T-helper 9 cell (primary cell): ENCODE measurements at regions not wholly inside any gene's neighbourhood (a gene's known extent, or its start where the extent isn't known, plus 50 kb on each side); places are given as distances from the start of the nearest gene placed in this dataset.

ENCODE experiments used
- DNase-seq: peaks from one replicate; pipeline ENCODE4 v3.0.0-alpha.2; 2020

GRCh38 chr2:144875290-144875969, 355.5 kb upstream of the ZEB2 start:
- no peak for DNase-seq

GRCh38 chr2:144865670-144866069, 345.8 kb upstream of the ZEB2 start:
- no peak for DNase-seq

DNA sequence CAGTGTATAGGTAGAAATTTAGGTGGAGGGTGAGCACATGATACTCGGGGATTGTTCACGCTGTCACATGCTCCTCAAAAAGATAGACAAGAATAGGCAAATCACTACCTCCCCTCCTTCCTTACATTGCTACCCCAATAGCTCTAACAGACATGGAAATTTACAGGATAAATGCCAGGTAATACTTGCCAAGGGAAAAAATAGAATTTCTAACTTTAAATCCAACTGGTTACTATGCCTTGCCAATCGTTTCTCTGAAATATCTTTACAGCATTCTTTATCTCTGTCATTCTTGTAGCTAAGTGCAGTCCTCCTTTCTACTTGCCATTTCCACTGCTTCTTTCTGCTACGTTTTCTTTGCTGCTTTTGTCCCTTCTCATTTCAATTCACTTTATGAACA, 339.8 kb upstream of the ZEB2 start:
- DNase-seq, result no peak

DNA sequence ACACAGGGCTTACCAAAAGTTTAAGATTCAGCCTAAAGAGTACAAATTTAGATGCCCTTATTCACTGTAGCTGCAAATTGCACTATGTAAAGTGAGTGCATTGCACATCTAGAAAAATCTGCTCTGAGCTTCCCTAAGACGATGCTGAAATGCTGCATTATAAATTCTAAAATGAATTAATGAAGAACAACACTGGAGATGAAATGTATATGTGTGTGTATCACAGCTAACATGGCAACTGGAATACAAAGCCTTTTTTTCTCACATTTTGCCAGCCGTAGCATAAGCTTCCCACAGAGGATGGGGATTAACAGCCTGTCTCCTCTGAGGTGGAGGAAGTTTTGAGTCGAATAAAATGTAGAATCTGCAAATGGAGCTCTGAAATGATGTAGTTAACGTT, 338.3 kb upstream of the ZEB2 start:
- no peak for DNase-seq

GRCh38 chr2:144854596-144854995, 334.7 kb upstream of the ZEB2 start:
- DNase-seq, result no peak

- no peak for DNase-seq
Measured at GRCh38 chr2:144849612-144850011, 329.7 kb upstream of the ZEB2 start.

- DNase-seq, result no peak
Measured at GRCh38 chr2:144848423-144848822, 328.5 kb upstream of the ZEB2 start.

DNA sequence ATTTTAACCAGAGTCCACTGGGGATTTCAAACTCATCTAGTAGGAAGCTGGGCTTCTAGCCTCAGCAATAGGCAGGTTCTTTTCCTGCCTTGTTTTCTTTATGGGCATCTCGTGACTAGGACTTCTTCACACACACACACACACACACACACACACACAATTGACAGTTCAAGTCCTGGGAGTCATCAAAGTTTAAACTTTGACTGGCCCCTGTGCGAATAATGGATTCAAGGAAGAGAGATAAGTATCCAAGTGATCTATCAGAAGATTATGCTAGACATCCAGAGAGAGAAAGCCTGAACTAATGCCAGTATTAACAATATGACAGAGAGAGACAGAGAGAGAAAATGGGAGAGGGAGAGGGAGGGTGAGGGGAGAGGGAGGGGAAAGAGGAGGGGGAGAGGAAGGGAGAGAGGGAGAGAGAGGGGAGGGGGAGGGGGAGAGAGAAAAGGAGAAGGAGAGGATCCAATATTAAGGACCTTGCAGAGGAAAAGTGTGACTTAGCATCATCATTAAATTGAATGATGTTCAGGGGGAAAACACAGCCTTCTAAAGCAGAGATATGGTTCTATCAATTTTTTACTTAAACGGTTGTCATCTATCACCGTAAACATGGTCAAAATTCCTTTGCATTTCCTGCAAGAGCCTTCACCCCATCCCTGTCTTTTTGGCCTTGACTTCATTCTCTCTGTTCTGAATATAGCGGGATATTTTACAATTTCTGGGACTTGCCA, 327.6 kb upstream of the ZEB2 start:
- DNase-seq, result no peak

DNA sequence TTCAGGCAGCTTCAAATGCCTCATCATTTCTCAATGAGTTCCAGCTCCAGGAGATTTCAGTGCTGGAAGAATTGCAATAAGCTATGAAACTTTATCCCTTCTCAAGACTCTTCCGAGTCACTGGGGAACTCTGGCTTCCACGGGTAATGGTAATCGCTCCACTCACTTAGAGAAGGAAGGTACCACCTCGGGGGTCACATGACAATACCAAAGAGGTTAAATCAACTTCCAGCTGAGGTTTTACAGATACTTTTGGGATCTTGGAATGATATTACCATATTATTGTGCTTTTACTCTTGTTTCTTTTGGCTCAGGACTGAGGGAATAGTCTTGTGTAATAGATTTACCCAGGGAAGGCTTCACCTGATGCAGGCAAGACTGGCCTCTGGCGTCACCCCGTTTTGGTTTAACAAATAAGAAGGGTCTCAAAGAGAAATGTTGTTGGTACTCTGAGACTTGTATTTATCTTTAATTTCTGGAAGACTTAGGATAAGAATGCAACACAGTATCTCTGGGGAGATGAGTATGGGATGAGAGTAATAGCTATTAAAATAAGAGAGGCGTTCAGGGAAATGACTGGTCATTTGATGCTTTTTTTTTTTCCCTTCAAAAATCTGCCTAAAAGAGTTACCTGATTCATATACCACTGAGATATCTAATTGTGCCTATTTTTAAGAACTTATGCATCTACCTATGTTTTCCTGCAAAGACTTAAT, 316.9 kb upstream of the ZEB2 start:
- no peak for DNase-seq

- no peak for DNase-seq
Measured at GRCh38 chr2:144835634-144836350, 315.9 kb upstream of the ZEB2 start.

- no peak for DNase-seq
Measured at GRCh38 chr2:144834998-144835633, 315.2 kb upstream of the ZEB2 start.

DNA sequence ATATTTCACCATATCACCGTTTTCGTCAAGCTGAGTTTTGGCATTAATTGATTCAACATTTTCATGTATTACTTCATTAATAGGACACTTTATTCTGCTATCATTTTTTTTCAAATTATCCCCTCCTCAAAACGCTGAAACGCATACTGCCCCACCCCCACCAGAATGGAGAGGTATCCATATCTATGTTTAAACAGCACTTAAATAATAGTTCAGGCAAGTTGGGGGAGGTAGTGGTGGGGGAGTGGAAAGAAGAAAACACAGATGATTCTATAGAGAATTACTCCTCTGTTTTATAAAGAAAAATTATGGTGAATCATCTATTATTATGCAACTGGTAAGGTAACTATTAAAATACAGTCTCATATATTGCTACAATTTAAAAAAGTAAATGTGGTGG, 314.4 kb upstream of the ZEB2 start:
- DNase-seq, result no peak

- DNase-seq, result no peak
Measured at GRCh38 chr2:144833075-144833637, 313.2 kb upstream of the ZEB2 start.

GRCh38 chr2:144832048-144832447, 312.1 kb upstream of the ZEB2 start:
- no peak for DNase-seq

DNA sequence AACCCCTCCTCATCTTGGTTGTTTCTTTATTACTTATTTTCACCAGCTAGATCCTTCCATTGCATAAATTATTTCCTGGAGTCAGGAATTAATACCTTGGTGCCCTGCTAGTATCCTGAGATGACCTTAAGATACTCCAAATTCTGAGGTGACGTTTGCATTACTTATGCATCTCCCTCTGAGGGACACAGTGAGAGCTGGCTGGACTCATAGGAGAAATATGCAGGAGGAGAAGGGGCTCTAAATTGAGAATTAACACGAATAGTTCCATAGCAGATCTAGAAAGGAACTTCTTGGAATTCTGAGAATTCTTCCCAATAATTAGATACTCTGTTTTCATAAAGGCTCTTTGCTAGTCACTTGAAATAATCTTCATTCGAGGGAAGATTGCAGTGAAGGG, 310.6 kb upstream of the ZEB2 start:
- DNase-seq, result no peak

DNA sequence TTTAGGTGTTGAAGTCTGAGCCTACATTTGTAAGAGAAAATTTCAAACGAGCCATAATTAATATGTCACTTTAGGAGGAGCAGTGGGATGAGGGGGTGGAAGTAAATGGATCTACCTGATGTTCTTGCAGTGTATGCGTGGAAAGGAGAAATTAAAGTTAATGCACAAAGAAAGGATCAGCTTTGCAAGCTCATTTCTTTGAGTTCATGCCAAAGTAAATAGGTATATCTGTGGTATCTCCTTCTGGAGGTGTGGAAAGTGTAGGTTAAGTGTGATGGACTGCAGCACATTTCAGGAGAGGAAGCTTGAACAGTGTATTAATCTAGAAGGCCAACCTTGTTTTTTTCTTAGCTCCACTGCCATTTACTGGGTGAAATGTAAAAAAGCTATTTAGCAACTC, 307.5 kb upstream of the ZEB2 start:
- DNase-seq, result no peak

- DNase-seq, result no peak
Measured at GRCh38 chr2:144826105-144826504, 306.2 kb upstream of the ZEB2 start.

GRCh38 chr2:144825331-144826020, 305.6 kb upstream of the ZEB2 start:
- DNase-seq, result no peak

DNA sequence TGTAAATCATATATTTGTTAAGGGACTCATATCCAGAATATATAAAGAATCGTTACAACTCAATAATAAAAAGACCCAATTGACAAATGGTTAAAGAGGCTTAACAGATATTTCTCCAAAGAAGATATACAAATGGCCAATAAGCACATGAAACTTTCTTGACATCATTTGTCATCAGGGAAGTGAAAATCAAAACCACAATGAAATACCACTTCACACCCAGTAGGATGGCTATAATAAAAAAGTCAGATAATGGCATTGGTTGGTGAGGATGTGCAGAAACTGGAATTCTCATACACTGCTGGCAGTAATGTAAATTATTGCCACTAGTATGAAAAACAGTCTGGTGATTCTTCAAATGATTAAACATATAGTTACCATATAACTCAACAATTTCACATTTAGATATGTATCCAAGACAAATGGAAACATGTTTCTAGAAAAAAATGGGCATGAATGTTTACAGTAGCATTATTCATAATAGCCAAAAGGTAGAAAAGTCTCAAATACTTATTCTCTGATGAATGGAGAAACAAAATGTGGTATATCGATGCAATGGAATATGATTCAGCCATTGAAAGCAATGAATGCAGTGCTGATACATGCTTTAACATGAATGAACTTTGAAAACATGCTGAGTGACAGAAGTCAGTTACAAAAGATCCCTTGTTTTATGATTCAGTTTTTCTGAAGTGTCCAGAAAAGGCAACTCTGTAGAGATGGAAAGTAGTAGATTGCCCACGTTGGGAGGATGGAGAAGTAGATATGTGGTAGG, 304.6 kb upstream of the ZEB2 start:
- DNase-seq, result no peak

DNA sequence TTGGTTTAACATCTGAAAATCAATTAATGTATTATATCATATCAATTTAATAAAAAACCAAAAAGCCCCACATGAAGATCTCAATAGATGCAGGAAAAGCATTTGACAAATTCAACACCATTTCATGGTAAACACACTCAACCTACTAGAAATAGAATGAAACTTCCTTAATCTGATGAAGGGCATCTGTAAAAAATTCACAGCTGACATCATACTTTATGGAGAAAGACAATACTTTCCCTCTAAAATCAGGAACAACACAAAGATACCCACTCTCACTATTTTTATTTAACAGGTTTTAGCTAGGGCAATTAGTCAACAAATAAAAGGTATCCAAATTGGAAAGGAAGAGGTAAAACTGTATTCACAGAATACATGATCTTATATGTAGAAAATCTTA, 303.0 kb upstream of the ZEB2 start:
- DNase-seq, result no peak

DNA sequence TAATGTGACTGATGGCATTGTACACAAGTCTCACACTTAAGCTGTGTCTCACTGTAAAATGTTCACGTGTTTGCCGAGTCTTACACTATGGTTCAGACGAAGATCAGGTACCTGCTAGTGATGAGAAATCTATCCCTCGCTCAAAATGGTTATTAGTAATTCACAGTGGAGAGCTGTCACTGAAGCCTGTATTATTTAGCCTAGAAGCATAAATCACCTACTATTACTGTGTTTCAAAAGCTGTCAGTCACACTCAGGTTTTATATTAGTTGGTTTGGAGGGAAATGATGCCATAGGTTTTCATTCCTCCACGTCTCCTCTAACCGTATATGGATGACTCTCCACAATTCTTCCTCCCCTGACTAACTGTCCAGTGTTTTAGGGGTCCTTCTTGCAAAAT, 292.4 kb upstream of the ZEB2 start:
- DNase-seq, result no peak
